ENCODE measurements at regions not wholly inside any gene's neighbourhood (a gene's known extent, or its start where the extent isn't known, plus 50 kb on each side); places are given as distances from the start of the nearest gene placed in this dataset.
"Not testable (repeated sequence)": the region's sequence is repeated elsewhere in the genome, so short reads cannot be mapped to it uniquely, and the experiment has no call there.

- H3K4me3 ChIP-seq (ENCODE audit: low read depth, low read length) = no peak overlapping the region
- DNase-seq (ENCODE audit: low read depth) = no peak
Measured at GRCh38 chr6:102742028-102742427, 1348.5 kb downstream of the GRIK2 start.

DNA sequence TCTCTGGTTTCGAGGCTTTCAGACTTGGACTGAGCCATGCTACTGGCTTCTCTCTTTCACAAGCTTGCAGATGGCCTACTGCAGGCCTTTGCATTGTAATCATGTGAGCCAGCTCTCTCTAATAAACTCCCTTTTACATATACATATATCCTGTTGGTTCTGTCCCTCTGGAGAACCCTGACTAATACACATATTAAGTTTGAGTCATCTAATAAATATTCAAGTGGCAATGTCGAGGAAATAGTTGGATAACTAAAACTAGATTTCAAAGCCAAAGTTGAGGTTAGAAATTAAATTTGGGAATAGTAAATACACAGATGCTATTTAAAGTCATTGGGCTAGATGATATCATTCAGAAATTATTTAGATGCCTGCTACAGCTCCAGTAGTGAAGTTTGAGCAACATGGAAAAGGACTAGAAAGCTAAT, 1343.4 kb downstream of the GRIK2 start:
- no peak overlapping the region for H3K4me3 ChIP-seq (ENCODE audit: low read depth, low read length)
- DNase-seq (ENCODE audit: low read depth) = peak; percentile 58

DNA sequence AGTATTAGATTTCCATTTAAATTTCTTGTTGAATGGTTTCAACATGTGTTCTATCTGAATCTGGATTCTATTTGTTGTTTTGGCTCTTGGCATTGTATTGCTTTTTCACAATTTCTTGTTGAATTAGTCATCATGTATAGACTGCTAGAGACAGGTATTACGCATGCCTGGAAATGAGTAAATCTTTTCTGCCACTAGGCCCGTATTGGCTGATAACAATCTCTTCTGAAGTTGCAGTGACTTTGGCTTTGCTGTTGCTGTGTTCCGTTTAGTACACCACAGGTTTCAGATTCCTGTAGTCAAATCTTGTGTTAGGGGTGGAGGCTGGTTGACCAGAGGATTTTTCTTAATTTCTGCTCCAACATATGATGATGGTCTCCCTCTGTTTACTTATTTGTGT, 1339.4 kb downstream of the GRIK2 start:
- peak; percentile 3 for DNase-seq (ENCODE audit: low read depth)
- no peak overlapping the region for H3K4me3 ChIP-seq (ENCODE audit: low read depth, low read length)

DNA sequence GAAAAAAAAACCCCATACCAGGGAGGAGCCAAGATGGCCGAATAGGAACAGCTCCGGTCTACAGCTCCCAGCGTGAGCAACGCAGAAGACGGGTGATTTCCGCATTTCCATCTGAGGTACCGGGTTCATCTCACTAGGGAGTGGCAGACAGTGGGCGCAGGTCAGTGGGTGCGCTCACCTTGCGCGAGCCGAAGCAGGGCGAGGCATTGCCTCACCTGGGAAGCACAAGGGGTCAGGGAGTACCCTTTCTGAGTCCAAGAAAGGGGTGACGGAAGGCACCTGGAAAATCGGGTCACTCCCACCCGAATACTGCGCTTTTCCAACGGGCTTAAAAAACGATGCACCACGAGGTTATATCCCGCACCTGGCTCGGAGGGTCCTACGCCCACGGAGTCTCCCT, 1328.6 kb downstream of the GRIK2 start:
- DNase-seq (ENCODE audit: low read depth); H3K4me3 ChIP-seq (ENCODE audit: low read depth, low read length): not testable (repeated sequence)

GRCh38 chr6:102717737-102718456, 1324.4 kb downstream of the GRIK2 start:
- no peak overlapping the region for H3K4me3 ChIP-seq (ENCODE audit: low read depth, low read length)

GRCh38 chr6:102717252-102717651, 1323.7 kb downstream of the GRIK2 start:
- no peak for DNase-seq (ENCODE audit: low read depth)
- H3K4me3 ChIP-seq (ENCODE audit: low read depth, low read length) = no peak overlapping the region

More at GRCh38 chr6:102717737-102718456, 1324.4 kb downstream of the GRIK2 start:
- no peak for DNase-seq (ENCODE audit: low read depth)

GRCh38 chr6:102701019-102701418, 1307.5 kb downstream of the GRIK2 start:
- no peak overlapping the region for H3K4me3 ChIP-seq (ENCODE audit: low read depth, low read length)
- DNase-seq (ENCODE audit: low read depth) = no peak

- no peak overlapping the region for H3K4me3 ChIP-seq (ENCODE audit: low read depth, low read length)
- no peak for DNase-seq (ENCODE audit: low read depth)
Measured at GRCh38 chr6:102686461-102686860, 1293.0 kb downstream of the GRIK2 start.

DNA sequence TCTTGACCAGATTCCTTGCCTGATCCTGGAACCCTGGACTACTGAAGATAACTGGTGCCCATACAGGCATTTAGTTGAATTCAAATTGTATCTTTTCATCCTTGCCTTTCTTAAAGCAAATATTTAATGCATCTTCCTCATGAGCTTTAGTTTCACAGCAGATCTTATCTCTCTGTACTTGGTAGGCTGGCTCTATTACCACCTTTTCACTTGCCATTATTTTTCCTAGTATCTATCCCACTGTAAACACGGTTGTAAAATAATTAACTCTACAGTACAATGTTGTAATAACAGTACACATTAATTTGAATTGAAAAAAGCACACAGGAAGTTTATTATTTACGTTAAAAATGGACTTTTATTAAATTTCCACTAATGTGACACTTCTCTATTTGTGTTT, 1286.9 kb downstream of the GRIK2 start:
- no peak for DNase-seq (ENCODE audit: low read depth)
- no peak overlapping the region for H3K4me3 ChIP-seq (ENCODE audit: low read depth, low read length)

DNA sequence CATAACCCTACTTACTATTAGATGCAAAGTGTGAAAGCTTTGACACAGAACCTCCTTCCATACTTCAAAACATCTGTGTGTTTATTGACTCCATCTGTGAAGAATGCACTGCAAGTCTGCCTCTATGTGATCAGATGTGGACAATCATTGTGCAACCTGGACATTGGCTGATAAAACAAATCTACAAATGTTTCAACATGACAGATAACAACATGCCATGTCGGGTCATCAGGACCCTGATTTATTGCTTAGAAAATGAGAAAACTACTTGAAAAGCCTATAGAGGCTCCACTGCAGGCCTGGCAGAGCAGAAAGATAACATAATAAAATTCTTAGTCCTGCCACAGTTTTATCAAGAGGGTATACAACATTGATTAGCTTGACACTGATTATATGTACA, 1286.4 kb downstream of the GRIK2 start:
- DNase-seq (ENCODE audit: low read depth) = no peak

GRCh38 chr6:102677225-102677624, 1283.7 kb downstream of the GRIK2 start:
- DNase-seq (ENCODE audit: low read depth) = no peak
- H3K4me3 ChIP-seq (ENCODE audit: low read depth, low read length) = no peak overlapping the region

More for the DNA sequence above, 1286.4 kb downstream of the GRIK2 start:
- H3K4me3 ChIP-seq (ENCODE audit: low read depth, low read length) = no peak overlapping the region

GRCh38 chr6:102670735-102671134, 1277.2 kb downstream of the GRIK2 start:
- DNase-seq (ENCODE audit: low read depth) = no peak

DNA sequence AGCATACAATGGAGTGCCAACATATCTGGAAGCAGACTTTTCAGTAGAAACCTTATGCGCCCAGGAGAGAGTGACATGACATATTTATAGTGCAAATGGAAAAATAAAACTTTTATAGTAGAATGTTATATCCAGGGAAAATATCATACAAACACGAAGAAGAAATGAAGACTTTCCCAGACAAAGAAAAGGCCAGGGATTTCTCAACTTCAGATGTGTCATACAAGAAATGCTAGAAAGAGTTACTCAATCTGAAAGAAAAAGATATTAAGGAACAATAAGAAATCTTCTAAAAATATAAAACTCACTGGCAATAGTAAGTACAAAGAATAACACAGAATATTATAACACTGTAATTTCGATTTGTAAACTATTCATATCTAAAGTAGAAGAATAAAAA, 1269.3 kb downstream of the GRIK2 start:
- H3K4me3 ChIP-seq (ENCODE audit: low read depth, low read length) = no peak overlapping the region
- no peak for DNase-seq (ENCODE audit: low read depth)

More at GRCh38 chr6:102670735-102671134, 1277.2 kb downstream of the GRIK2 start:
- no peak overlapping the region for H3K4me3 ChIP-seq (ENCODE audit: low read depth, low read length)

DNA sequence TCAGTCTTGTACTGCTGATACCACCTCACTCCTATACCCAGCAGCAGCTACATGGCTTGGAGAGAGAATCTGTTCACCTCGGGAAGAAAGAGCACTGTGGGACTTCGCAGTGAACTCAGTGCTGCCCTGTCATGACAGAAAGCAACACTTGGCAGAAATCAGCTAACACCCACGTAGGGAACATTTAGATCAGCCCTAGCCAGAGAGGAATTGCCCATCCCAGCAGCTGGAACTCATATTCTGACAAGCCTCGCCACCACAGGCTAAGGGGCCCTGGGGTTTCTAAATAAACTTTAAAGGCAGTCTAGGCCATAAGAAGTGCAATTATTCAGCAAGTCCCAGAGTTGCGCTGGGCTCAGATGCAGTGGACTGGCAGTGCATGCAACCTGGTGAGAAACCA, 1266.8 kb downstream of the GRIK2 start:
- H3K4me3 ChIP-seq (ENCODE audit: low read depth, low read length) = no peak overlapping the region
- DNase-seq (ENCODE audit: low read depth) = no peak

DNA sequence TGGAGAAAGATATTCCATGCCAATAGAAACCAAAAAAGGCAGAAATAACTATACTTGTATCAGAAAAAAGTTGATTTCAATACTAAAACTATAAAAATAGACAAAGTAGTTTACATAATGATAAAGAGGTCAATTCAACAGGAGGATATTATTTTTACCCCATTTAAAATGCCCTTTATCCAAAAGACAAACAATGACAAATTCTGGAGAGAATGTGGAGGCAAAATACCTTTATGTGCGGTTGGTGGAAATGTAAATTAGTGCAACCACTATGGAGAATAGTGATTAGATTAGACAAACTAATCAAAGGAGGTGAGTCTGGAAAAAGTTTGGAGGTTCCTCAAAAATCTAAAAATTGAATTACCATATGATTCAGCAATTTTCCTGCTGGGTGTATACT, 1262.3 kb downstream of the GRIK2 start:
- no peak for DNase-seq (ENCODE audit: low read depth)
- H3K4me3 ChIP-seq (ENCODE audit: low read depth, low read length) = no peak overlapping the region

- no peak for DNase-seq (ENCODE audit: low read depth)
- no peak overlapping the region for H3K4me3 ChIP-seq (ENCODE audit: low read depth, low read length)
Measured at GRCh38 chr6:102641426-102641825, 1247.9 kb downstream of the GRIK2 start.

GRCh38 chr6:102631921-102632320, 1238.4 kb downstream of the GRIK2 start:
- DNase-seq (ENCODE audit: low read depth) = no peak
- H3K4me3 ChIP-seq (ENCODE audit: low read depth, low read length) = no peak overlapping the region

DNA sequence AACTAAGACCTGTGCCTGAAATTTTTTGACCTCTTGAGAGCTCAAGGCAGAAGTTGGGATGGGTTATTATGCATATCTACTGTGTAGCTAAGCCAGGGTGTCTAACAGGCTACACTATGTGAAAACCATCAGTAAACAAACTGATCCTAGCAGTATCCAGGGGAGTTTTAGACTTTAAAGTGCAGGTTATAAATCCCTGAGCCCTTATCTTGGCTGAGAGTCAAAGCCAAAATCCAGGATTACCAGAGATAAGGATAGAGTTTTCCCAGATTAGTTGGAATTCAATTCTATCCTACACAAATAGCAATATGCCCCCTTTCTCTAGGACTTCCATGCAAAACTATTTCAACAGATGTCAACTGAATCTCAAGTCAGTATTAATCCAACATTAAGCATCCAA, 1229.7 kb downstream of the GRIK2 start:
- DNase-seq (ENCODE audit: low read depth) = no peak
- H3K4me3 ChIP-seq (ENCODE audit: low read depth, low read length) = no peak overlapping the region

DNA sequence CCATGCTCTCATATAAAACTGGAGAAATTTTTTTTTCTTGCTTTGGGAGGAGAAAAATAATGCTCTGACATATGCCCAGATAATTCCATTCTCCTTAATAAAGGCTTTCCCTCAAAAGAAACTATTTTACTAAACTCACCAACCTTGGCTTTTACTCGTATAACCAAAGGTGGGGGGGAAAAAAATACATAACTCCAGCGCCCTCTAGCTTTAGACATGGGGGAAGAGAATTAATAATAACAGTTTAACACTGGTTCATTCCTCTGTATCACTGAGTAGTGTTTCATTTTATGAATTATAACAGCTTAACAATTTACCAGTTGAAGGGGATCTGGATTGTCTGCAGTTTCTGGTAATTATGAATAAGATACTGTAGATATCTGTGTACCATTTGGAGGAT, 1226.1 kb downstream of the GRIK2 start:
- DNase-seq (ENCODE audit: low read depth) = no peak
- H3K4me3 ChIP-seq (ENCODE audit: low read depth, low read length) = no peak overlapping the region

DNA sequence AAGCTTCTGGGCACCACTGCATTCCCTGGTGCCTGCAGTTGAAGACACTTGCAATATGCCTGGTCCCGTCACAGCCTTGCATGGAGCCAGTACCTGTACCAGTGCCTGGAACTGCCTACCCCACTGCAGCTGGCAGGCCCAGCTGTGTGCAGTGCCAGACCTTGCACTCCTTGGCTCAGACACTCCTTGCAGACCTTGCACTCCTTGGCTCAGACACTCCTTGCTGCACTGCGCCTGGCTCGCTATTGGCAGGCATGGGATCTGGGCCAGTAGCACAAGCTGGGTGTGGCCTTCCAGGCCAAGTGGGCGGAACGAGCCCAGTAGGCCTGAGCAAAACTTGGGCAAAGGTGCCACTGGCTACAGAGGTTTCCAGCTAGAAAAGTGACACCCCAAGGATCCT, 1189.1 kb downstream of the GRIK2 start:
- no peak overlapping the region for H3K4me3 ChIP-seq (ENCODE audit: low read depth, low read length)

GRCh38 chr6:102581378-102582124, 1188.0 kb downstream of the GRIK2 start:
- DNase-seq (ENCODE audit: low read depth) = no peak
- H3K4me3 ChIP-seq (ENCODE audit: low read depth, low read length) = no peak overlapping the region

More for the DNA sequence above, 1189.1 kb downstream of the GRIK2 start:
- DNase-seq (ENCODE audit: low read depth) = no peak

Data from skeletal muscle cell (primary cell).